ENCODE measurements at regions not wholly inside any gene's neighbourhood (a gene's known extent, or its start where the extent isn't known, plus 50 kb on each side); places are given as distances from the start of the nearest gene placed in this dataset.

DNA sequence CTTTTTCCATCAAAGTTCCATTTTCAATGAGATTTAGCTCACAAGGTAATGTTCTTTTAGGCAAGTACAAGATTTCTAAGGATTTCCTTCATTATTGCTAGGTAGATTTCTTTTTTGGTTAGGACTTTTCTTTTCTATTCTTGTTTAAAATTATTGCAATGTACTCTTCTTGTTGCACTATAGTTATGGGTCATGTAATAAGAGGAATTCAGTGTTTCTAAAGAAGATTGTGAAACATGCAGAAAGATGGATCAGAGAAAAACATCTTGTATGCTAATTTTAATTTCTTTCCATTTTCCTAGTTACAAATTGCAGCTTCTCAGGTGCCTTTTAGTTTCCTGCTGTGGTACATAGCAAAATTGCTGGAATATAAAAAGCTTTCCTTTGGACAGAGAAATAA lies 56.1 kb downstream of the BTG1 start:
- H3K36me3 ChIP-seq = no peaks in the 10 kb centered on the region
- H3K4me3 ChIP-seq = no peak overlapping the region
- intact Hi-C loops (cut with DNase I; ENCODE audit: low total_unique reads) = no loop called here
- H3K4me1 ChIP-seq = peaks cover 0 to 33% (median 17%) of the 10 kb centered on the region in 6 donors
- H3K27ac ChIP-seq = peak overlapping the region in 4 of 8 donors; percentile 4 to 76 (median 46)
- no peak for TF ChIP-seq POLR2AphosphoS5 (IDR thresholded peaks at IDR 0.05)
- TF ChIP-seq POLR2A (IDR thresholded peaks at IDR 0.05) = no peak
- H3K9me3 ChIP-seq = no peaks in the 10 kb centered on the region
- H3K27me3 ChIP-seq (replicated peaks in 1 of 7) = no peaks in the 10 kb centered on the region
- no peak for DNase-seq

DNA sequence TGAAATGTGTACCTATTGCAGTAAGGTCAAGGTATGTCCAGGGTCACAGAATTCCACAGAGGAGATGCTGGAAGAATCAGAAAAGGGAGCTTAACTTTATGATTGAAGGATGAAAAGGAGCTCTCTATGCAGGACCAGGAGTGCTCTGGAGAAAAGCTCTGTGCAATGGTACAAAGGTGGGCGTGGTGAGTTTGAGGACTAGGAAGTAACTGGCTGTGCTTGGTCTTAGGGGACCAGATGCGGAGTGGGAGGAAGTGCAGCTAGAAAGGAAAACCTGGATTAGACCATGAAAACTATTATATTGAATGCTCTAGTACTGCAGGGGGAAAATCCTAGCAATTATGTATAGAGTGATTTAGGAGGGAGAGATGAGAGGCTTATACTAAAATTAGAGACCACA lies 56.8 kb downstream of the BTG1 start:
- no peak overlapping the region for H3K4me3 ChIP-seq
- H3K4me1 ChIP-seq = peaks cover 0 to 25% (median 11%) of the 10 kb centered on the region in 6 donors
- no peak for DNase-seq
- no peaks in the 10 kb centered on the region for H3K9me3 ChIP-seq
- no peaks in the 10 kb centered on the region for H3K36me3 ChIP-seq
- TF ChIP-seq, protein P1, sequence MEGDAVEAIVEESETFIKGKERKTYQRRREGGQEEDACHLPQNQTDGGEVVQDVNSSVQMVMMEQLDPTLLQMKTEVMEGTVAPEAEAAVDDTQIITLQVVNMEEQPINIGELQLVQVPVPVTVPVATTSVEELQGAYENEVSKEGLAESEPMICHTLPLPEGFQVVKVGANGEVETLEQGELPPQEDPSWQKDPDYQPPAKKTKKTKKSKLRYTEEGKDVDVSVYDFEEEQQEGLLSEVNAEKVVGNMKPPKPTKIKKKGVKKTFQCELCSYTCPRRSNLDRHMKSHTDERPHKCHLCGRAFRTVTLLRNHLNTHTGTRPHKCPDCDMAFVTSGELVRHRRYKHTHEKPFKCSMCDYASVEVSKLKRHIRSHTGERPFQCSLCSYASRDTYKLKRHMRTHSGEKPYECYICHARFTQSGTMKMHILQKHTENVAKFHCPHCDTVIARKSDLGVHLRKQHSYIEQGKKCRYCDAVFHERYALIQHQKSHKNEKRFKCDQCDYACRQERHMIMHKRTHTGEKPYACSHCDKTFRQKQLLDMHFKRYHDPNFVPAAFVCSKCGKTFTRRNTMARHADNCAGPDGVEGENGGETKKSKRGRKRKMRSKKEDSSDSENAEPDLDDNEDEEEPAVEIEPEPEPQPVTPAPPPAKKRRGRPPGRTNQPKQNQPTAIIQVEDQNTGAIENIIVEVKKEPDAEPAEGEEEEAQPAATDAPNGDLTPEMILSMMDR (IDR thresholded peaks at IDR 0.05 in 8 of 11, conservative IDR thresholded peaks at IDR 0.05 in 3 of 11) = no peak
- TF ChIP-seq POLR2AphosphoS5 (IDR thresholded peaks at IDR 0.05) (no peak), POLR2A (IDR thresholded peaks at IDR 0.05) (no peak)
- no peaks in the 10 kb centered on the region for H3K27me3 ChIP-seq (replicated peaks in 1 of 7)
- peak overlapping the region in 4 of 8 donors; percentile 4 to 76 (median 46) for H3K27ac ChIP-seq
- intact Hi-C loops (cut with DNase I; ENCODE audit: low total_unique reads) = no loop called here
- WGBS, 5 donors = 51 to 70% (median 60%) methylated on average over 2 of the region's 2 CpGs

DNA sequence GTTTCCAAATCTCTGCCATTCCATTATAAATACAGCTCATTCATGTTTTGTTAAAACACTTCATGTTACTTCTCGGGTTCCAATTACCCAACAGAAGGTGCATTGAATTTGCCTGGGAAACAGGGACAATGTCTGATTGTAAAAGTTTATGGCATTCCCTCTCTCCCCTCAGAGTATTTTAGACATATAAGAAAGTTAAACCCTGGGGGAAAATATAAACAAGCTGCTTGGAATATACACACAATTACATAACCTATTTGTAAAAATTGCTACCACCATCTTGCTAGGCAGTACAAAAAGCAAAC lies 60.0 kb downstream of the BTG1 start:
- H3K4me1 ChIP-seq = peaks cover 0 to 25% (median 12%) of the 10 kb centered on the region in 6 donors
- no peak for DNase-seq
- intact Hi-C loops (cut with DNase I; ENCODE audit: low total_unique reads) = no loop called here
- TF ChIP-seq POLR2A (IDR thresholded peaks at IDR 0.05) = no peak
- TF ChIP-seq POLR2AphosphoS5 (IDR thresholded peaks at IDR 0.05) = no peak
- TF ChIP-seq, protein P1 (IDR thresholded peaks at IDR 0.05 in 8 of 11, conservative IDR thresholded peaks at IDR 0.05 in 3 of 11) = no peak
- H3K27ac ChIP-seq = no peak overlapping the region
- 95 to 100% (median 98%) methylated on average over 1 of the region's 1 CpG for WGBS, 5 donors
- H3K36me3 ChIP-seq = no peaks in the 10 kb centered on the region
- no peaks in the 10 kb centered on the region for H3K27me3 ChIP-seq (replicated peaks in 1 of 7)
- no peak overlapping the region for H3K4me3 ChIP-seq
- H3K9me3 ChIP-seq = no peaks in the 10 kb centered on the region

DNA sequence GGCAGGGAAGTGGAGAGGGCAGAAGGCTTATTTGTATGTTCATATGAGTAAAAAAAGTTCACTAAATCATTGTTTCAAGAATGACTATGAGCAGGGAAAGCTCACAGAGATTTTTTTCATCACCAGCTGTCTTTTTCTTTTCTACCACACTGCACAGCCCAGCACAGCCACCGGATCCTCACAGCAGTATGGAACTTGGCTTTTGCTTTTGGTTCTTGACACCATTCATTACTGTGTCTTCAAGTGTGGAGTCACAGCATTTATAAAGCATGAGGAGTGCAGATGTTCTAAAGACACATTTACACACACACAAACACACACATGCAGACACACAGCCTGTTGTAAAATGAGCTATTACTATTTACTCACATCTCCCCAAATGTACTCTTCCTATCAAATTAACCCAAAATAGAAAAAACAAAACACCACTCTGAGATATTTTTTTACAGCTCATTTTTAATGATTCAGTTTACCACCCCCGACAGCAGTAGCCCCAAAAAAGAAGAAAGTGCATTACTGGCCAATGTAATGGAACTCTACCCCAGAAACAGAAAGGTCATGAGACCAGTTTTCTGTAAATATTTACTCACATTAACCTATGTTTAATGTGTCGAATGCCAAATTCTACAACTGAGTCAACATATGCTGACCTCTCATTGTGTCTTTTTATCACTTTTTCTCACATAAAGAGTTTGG lies 60.5 kb downstream of the BTG1 start:
- Histone ChIP-seq H3K27me3 (replicated peaks in 1 of 7) (no peaks in the 10 kb centered on the region), H3K9me3 (no peaks in the 10 kb centered on the region), H3K4me1 (peaks cover 0 to 26% (median 15%) of the 10 kb centered on the region in 6 donors), H3K4me3 (no peak overlapping the region), H3K36me3 (no peaks in the 10 kb centered on the region), H3K27ac (no peak overlapping the region)
- DNase-seq = no peak
- no peak for TF ChIP-seq POLR2A (IDR thresholded peaks at IDR 0.05)
- no peak for TF ChIP-seq POLR2AphosphoS5 (IDR thresholded peaks at IDR 0.05)
- TF ChIP-seq, protein P1 (IDR thresholded peaks at IDR 0.05 in 8 of 11, conservative IDR thresholded peaks at IDR 0.05 in 3 of 11) = no peak
- 83 to 94% (median 91%) methylated on average over 3 of the region's 3 CpGs for WGBS, 5 donors
- intact Hi-C loops (cut with DNase I; ENCODE audit: low total_unique reads) = no loop called here
